Neutrophil (primary cell): ENCODE measurements at regions not wholly inside any gene's neighbourhood (a gene's known extent, or its start where the extent isn't known, plus 50 kb on each side); places are given as distances from the start of the nearest gene placed in this dataset.

Experiments used
- H3K27ac ChIP-seq: fragments of 200-600 bp; sonication (generic); 2 replicates; pipeline ENCODE4 v1.5.1; 2016; ENCODE audit warnings: mild to moderate bottlenecking, moderate library complexity
- H3K27me3 ChIP-seq: fragments of 200-600 bp; sonication (generic); 2 replicates; pipeline ENCODE4 v1.6.0; 2016; ENCODE audit warnings: mild to moderate bottlenecking
- H3K36me3 ChIP-seq: fragments of 200-600 bp; sonication (generic); 2 replicates; pipeline ENCODE4 v1.5.1; 2017
- H3K4me1 ChIP-seq, 2 experiments: fragments of 200-600 bp in 1 of 2; sonication (generic) in 1 of 2; 1 replicate in 1 of 2; 2 replicates in 1 of 2; pipeline versions ENCODE4 v1.5.1 to v1.6.1; 2013 to 2016; ENCODE audit warnings: low read depth in 1 of 2, low read length in 1 of 2, mild to moderate bottlenecking in 1 of 2, moderate library complexity in 1 of 2; ENCODE audit not compliant: control insufficient read depth in 1 of 2, insufficient read depth in 1 of 2
- H3K4me3 ChIP-seq, 2 experiments: fragments of 200-600 bp in 1 of 2; sonication (generic) in 1 of 2; 1 replicate in 1 of 2; 2 replicates in 1 of 2; pipeline ENCODE4 v1.5.1; 2013 to 2016; ENCODE audit warnings: low read depth in 1 of 2, low read length in 1 of 2, mild to moderate bottlenecking in 1 of 2, moderate library complexity in 1 of 2
- H3K9me3 ChIP-seq: fragments of 200-600 bp; sonication (generic); 2 replicates; pipeline ENCODE4 v1.5.1; 2016
- CTCF ChIP-seq: fragments of 200-600 bp; sonication (generic); IDR thresholded peaks from 2 replicates; pipeline ENCODE4 v1.5.1; 2016; ENCODE audit warnings: antibody characterized with exemption

GRCh38 chr13:81319351-81319750 is 978.4 kb upstream of the SPRY2 start:
- no peaks in the 10 kb centered on the region for H3K27me3 ChIP-seq
- no peaks in the 10 kb centered on the region for H3K4me1 ChIP-seq
- peaks cover 5% of the 10 kb centered on the region for H3K9me3 ChIP-seq
- H3K4me3 ChIP-seq, result no peak overlapping the region
- H3K27ac ChIP-seq, result no peak overlapping the region
- no peaks in the 10 kb centered on the region for H3K36me3 ChIP-seq
- no peak for TF ChIP-seq CTCF

- peaks cover 5% of the 10 kb centered on the region for H3K9me3 ChIP-seq
- TF ChIP-seq CTCF, result no peak
- H3K36me3 ChIP-seq, result no peaks in the 10 kb centered on the region
Measured at GRCh38 chr13:81318231-81319019, 977.5 kb upstream of the SPRY2 start.

GRCh38 chr13:81314461-81314860 is 973.5 kb upstream of the SPRY2 start:
- Histone ChIP-seq H3K9me3 (peaks cover 3% of the 10 kb centered on the region), H3K27me3 (no peaks in the 10 kb centered on the region), H3K36me3 (no peaks in the 10 kb centered on the region), H3K4me1 (no peaks in the 10 kb centered on the region), H3K4me3 (no peak overlapping the region), H3K27ac (no peak overlapping the region)
- no peak for TF ChIP-seq CTCF

More at GRCh38 chr13:81318231-81319019, 977.5 kb upstream of the SPRY2 start:
- H3K27ac ChIP-seq, result no peak overlapping the region
- no peaks in the 10 kb centered on the region for H3K4me1 ChIP-seq
- H3K27me3 ChIP-seq, result no peaks in the 10 kb centered on the region
- H3K4me3 ChIP-seq, result no peak overlapping the region

GRCh38 chr13:81305928-81306327 is 965.0 kb upstream of the SPRY2 start:
- no peaks in the 10 kb centered on the region for H3K4me1 ChIP-seq
- H3K27me3 ChIP-seq, result no peaks in the 10 kb centered on the region
- H3K27ac ChIP-seq, result no peak overlapping the region
- H3K4me3 ChIP-seq, result no peak overlapping the region
- H3K9me3 ChIP-seq, result no peaks in the 10 kb centered on the region
- no peak for TF ChIP-seq CTCF
- no peaks in the 10 kb centered on the region for H3K36me3 ChIP-seq

- no peaks in the 10 kb centered on the region for H3K36me3 ChIP-seq
- no peaks in the 10 kb centered on the region for H3K9me3 ChIP-seq
- no peak overlapping the region for H3K27ac ChIP-seq
- H3K4me3 ChIP-seq, result no peak overlapping the region
- H3K4me1 ChIP-seq, result no peaks in the 10 kb centered on the region
- TF ChIP-seq CTCF, result no peak
- no peaks in the 10 kb centered on the region for H3K27me3 ChIP-seq
Measured at GRCh38 chr13:81304121-81304659, 963.3 kb upstream of the SPRY2 start.
